ENCODE measurements at regions not wholly inside any gene's neighbourhood (a gene's known extent, or its start where the extent isn't known, plus 50 kb on each side); places are given as distances from the start of the nearest gene placed in this dataset.

- no peak for TF ChIP-seq GATAD2B (IDR thresholded peaks at IDR 0.05; ENCODE audit: borderline replicate concordance)
- no peak for TF ChIP-seq NELFE (IDR thresholded peaks at IDR 0.05; ENCODE audit: insufficient read depth, insufficient read length)
Observed at GRCh38 chr6:40782355-40782754, 195.2 kb upstream of the LRFN2 start (continued).

- Histone ChIP-seq H3K9me1 (ENCODE audit: control insufficient read depth, insufficient read depth, low read length) (no peaks in the 10 kb centered on the region), H3K9ac (ENCODE audit: insufficient read depth in 1 of 2, low read depth in 2 of 2, low read length in 2 of 2) (no peak overlapping the region), H3K27ac (ENCODE audit: extremely low read depth, low read depth, low read length) (no peak overlapping the region), H3K4me2 (ENCODE audit: insufficient read depth, low read length) (no peak overlapping the region), H3K9me3 (replicated peaks; ENCODE audit: control insufficient read depth, insufficient read depth, low read depth, low read length) (no peaks in the 10 kb centered on the region), H3K4me3 (no peak overlapping the region), H3K79me2 (ENCODE audit: control insufficient read depth, insufficient read depth, low read length) (no peaks in the 10 kb centered on the region), H3K27me3 (ENCODE audit: control insufficient read depth in 2 of 2, insufficient read depth in 2 of 2, low read length in 2 of 2) (peaks cover 5 to 28% of the 10 kb centered on the region in 2 experiments; a peak in 3 of 5 replicates), H4K20me1 (replicated peaks; ENCODE audit: control insufficient read depth, insufficient read depth, low read length) (0 out of 2 replicates have a peak, but pooled peaks cover 4% of the 10 kb centered on the region), H2AFZ (ENCODE audit: low read depth, low read length) (no peak overlapping the region), H3K36me3 (ENCODE audit: control insufficient read depth, insufficient read depth, low read length) (no peaks in the 10 kb centered on the region), H3K4me1 (replicated peaks in 1 of 2; ENCODE audit: control insufficient read depth in 2 of 2, insufficient read depth in 2 of 2, low read length in 2 of 2) (no peaks in the 10 kb centered on the region)
- FAIRE-seq (no peak), ATAC-seq (no peak), DNase-seq (ENCODE audit: extremely low read depth in 1 of 4, low spot score in 3 of 4) (no peak)
- ChIA-PET CTCF (ENCODE audit: low intra/inter-chr PET ratio) (no interaction called here), POLR2A (no interaction called here)
- BruUV-seq (replicated peaks) = no TSS peak
- in situ Hi-C loops (cut with MboI) (no loop called here), intact Hi-C loops (cut with micrococcal nuclease) (no loop called here)
- 2% methylated on average over 3 of the region's 3 CpGs for WGBS (ENCODE audit: insufficient coverage, low coverage, missing lambda C conversion rate)
- TF ChIP-seq ZNF133 (CRISPR knock-in tag; IDR thresholded peaks at IDR 0.05) (no peak), KDM4B (IDR thresholded peaks at IDR 0.05; ENCODE audit: borderline replicate concordance in 2 of 2, low read depth in 1 of 2) (no peak), ZNF124 (CRISPR knock-in tag; IDR thresholded peaks at IDR 0.05) (no peak), DEAF1 (CRISPR knock-in tag; IDR thresholded peaks at IDR 0.05) (no peak), MAFF (IDR thresholded peaks at IDR 0.05; ENCODE audit: low read length) (no peak), DMBX1 (CRISPR knock-in tag; IDR thresholded peaks at IDR 0.05; ENCODE audit: borderline replicate concordance) (no peak), SIN3A (IDR thresholded peaks at IDR 0.05; ENCODE audit: borderline replicate concordance in 2 of 2, control insufficient read depth in 1 of 2, low read depth in 2 of 2, low read length in 2 of 2) (no peak), NR2C1 (IDR thresholded peaks at IDR 0.05) (no peak), NR2C1 (tag; IDR thresholded peaks at IDR 0.05) (no peak), ZNF143 (CRISPR knock-in tag; IDR thresholded peaks at IDR 0.05) (no peak)
- TF ChIP-seq, protein P1, sequence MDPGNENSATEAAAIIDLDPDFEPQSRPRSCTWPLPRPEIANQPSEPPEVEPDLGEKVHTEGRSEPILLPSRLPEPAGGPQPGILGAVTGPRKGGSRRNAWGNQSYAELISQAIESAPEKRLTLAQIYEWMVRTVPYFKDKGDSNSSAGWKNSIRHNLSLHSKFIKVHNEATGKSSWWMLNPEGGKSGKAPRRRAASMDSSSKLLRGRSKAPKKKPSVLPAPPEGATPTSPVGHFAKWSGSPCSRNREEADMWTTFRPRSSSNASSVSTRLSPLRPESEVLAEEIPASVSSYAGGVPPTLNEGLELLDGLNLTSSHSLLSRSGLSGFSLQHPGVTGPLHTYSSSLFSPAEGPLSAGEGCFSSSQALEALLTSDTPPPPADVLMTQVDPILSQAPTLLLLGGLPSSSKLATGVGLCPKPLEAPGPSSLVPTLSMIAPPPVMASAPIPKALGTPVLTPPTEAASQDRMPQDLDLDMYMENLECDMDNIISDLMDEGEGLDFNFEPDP (CRISPR knock-in tag; IDR thresholded peaks at IDR 0.05) = no peak
- TF ChIP-seq, protein P2, sequence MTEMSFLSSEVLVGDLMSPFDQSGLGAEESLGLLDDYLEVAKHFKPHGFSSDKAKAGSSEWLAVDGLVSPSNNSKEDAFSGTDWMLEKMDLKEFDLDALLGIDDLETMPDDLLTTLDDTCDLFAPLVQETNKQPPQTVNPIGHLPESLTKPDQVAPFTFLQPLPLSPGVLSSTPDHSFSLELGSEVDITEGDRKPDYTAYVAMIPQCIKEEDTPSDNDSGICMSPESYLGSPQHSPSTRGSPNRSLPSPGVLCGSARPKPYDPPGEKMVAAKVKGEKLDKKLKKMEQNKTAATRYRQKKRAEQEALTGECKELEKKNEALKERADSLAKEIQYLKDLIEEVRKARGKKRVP (CRISPR knock-in tag; IDR thresholded peaks at IDR 0.05) = no peak
Observed at GRCh38 chr6:40780637-40781036, 193.5 kb upstream of the LRFN2 start.
